OCI-LY3 (cell line): ENCODE measurements at regions not wholly inside any gene's neighbourhood (a gene's known extent, or its start where the extent isn't known, plus 50 kb on each side); places are given as distances from the start of the nearest gene placed in this dataset.

Experiments
- H2AFZ ChIP-seq: fragments of 200-600, 300-600 bp; shearing (Covaris generic); 2 replicates; pipeline ENCODE4 v1.6.0; 2014; ENCODE audit warnings: antibody characterized with exemption, low read depth, low read length
- H3K27ac ChIP-seq: fragments of 200-600, 300-600 bp; sonication (generic); 2 replicates; pipeline ENCODE4 v1.5.1; 2014; ENCODE audit warnings: mild to moderate bottlenecking, low read length, moderate library complexity, mixed read lengths
- H3K27me3 ChIP-seq: fragments of 200-600, 300-600 bp; sonication (generic); 2 replicates; pipeline ENCODE4 v1.6.1; 2014; ENCODE audit warnings: low read depth, low read length, mixed read lengths
- H3K36me3 ChIP-seq: fragments of 200-600, 300-600 bp; sonication (generic); replicated peaks from 2 replicates; pipeline ENCODE3; 2014; ENCODE audit warnings: low read depth, low read length, mixed read lengths
- H3K4me1 ChIP-seq: fragments of 300-600, 200-600 bp; sonication (generic); 2 replicates; pipeline ENCODE4 v1.6.1; 2014; ENCODE audit warnings: low read length, mixed read lengths
- H3K4me2 ChIP-seq: fragments of 200-600, 300-600 bp; sonication (generic); 2 replicates; pipeline ENCODE4 v1.6.1; 2014; ENCODE audit warnings: low read length, mixed read lengths
- H3K4me3 ChIP-seq: fragments of 300-600, 200-600 bp; sonication (generic); 2 replicates; pipeline ENCODE4 v1.5.1; 2014; ENCODE audit warnings: antibody characterized with exemption, mild to moderate bottlenecking, low read length, moderate library complexity
- H3K79me2 ChIP-seq: fragments of 300-600, 200-600 bp; shearing (Covaris generic); 2 replicates; pipeline ENCODE4 v1.6.1; 2014; ENCODE audit warnings: mild to moderate bottlenecking, low read length, mixed read lengths
- H3K9ac ChIP-seq: fragments of 300-600, 200-600 bp; shearing (Covaris generic); 2 replicates; pipeline ENCODE4 v1.6.0; 2014; ENCODE audit warnings: mild to moderate bottlenecking, low read length, moderate library complexity
- H3K9me3 ChIP-seq: fragments of 200-600, 300-600 bp; shearing (Covaris generic); 2 replicates; pipeline ENCODE4 v1.6.1; 2014; ENCODE audit warnings: low read length, mixed read lengths; ENCODE audit not compliant: insufficient read depth
- H4K20me1 ChIP-seq: fragments of 200-600, 300-600 bp; sonication (generic); 2 replicates; pipeline ENCODE4 v1.6.1; 2016; ENCODE audit warnings: low read length, mixed read lengths; ENCODE audit not compliant: insufficient read depth
- CTCF ChIP-seq: fragments of 200-600, 300-600 bp; sonication (generic); IDR thresholded peaks from 2 replicates; pipeline ENCODE4 v1.5.1; 2014; ENCODE audit warnings: antibody characterized with exemption, low read length, low read depth
- EZH2phosphoT487 ChIP-seq: fragments of 200-600 bp; shearing (Covaris generic); IDR thresholded peaks from 2 replicates; pipeline ENCODE4 v1.6.1; 2018; ENCODE audit warnings: antibody characterized with exemption, mixed run types, low read depth

- TF ChIP-seq CTCF (no peak), EZH2phosphoT487 (no peak)
- Histone ChIP-seq H3K36me3 (no peaks in the 10 kb centered on the region), H3K4me2 (no peak overlapping the region), H2AFZ (no peak overlapping the region), H3K9me3 (no peaks in the 10 kb centered on the region), H3K4me3 (no peak overlapping the region), H3K9ac (no peak overlapping the region), H3K79me2 (no peaks in the 10 kb centered on the region), H3K4me1 (no peaks in the 10 kb centered on the region), H4K20me1 (no peaks in the 10 kb centered on the region), H3K27ac (no peak overlapping the region), H3K27me3 (peaks cover 19% of the 10 kb centered on the region; the same call in 1 of the 2 replicates)
Observed at GRCh38 chr3:14338898-14339458, 63.4 kb upstream of the SLC6A6 start.

GRCh38 chr3:14340960-14341708, 61.3 kb upstream of the SLC6A6 start:
- H3K4me2 ChIP-seq, result no peak overlapping the region
- H4K20me1 ChIP-seq, result no peaks in the 10 kb centered on the region
- H3K9me3 ChIP-seq, result no peaks in the 10 kb centered on the region
- no peak overlapping the region for H3K27ac ChIP-seq
- no peak overlapping the region for H3K4me3 ChIP-seq
- no peak overlapping the region for H3K9ac ChIP-seq
- TF ChIP-seq EZH2phosphoT487 (no peak), CTCF (no peak)
- H3K36me3 ChIP-seq, result no peaks in the 10 kb centered on the region
- H2AFZ ChIP-seq, result no peak overlapping the region
- no peaks in the 10 kb centered on the region for H3K4me1 ChIP-seq
- H3K27me3 ChIP-seq, result peaks cover 19% of the 10 kb centered on the region; the same call in 1 of the 2 replicates
- H3K79me2 ChIP-seq, result no peaks in the 10 kb centered on the region

- Histone ChIP-seq H3K9ac (no peak overlapping the region), H3K4me1 (no peaks in the 10 kb centered on the region), H4K20me1 (no peaks in the 10 kb centered on the region), H3K4me3 (no peak overlapping the region), H3K27ac (no peak overlapping the region), H3K27me3 (peaks cover 20% of the 10 kb centered on the region), H3K79me2 (no peaks in the 10 kb centered on the region), H3K36me3 (no peaks in the 10 kb centered on the region), H2AFZ (no peak overlapping the region), H3K4me2 (no peak overlapping the region), H3K9me3 (no peaks in the 10 kb centered on the region)
- TF ChIP-seq CTCF (no peak), EZH2phosphoT487 (no peak)
Observed at GRCh38 chr3:14343338-14344112, 58.9 kb upstream of the SLC6A6 start.

- Histone ChIP-seq H3K36me3 (no peaks in the 10 kb centered on the region), H3K4me1 (no peaks in the 10 kb centered on the region), H4K20me1 (no peaks in the 10 kb centered on the region), H3K9me3 (no peaks in the 10 kb centered on the region), H3K79me2 (no peaks in the 10 kb centered on the region), H3K27me3 (peaks cover 28% of the 10 kb centered on the region), H3K9ac (no peak overlapping the region), H3K27ac (no peak overlapping the region), H2AFZ (no peak overlapping the region), H3K4me3 (no peak overlapping the region), H3K4me2 (no peak overlapping the region)
- no peak for TF ChIP-seq EZH2phosphoT487
- no peak for TF ChIP-seq CTCF
Observed at GRCh38 chr3:14344351-14344750, 58.1 kb upstream of the SLC6A6 start.
